A549 (cell line): ENCODE measurements at regions not wholly inside any gene's neighbourhood (a gene's known extent, or its start where the extent isn't known, plus 50 kb on each side); places are given as distances from the start of the nearest gene placed in this dataset.
A peak's percentile ranks its signal among the peaks of the same experiment; 100 is the strongest.

Source experiments
- ATAC-seq, 2 experiments: fragments of 200-7000 bp in 1 of 2; fragments of >200 bp in 1 of 2; cut with Nextera tagmentation in 1 of 2; cut with Tn5 transposase in 1 of 2; 3 replicates each; pipeline versions ENCODE4 v1.8.0 to v1.9.1; 2018 to 2020; ENCODE audit warnings: mild to moderate bottlenecking in 1 of 2, moderate library complexity in 1 of 2
- CTCF ChIA-PET: fragments of 300-600 bp; sonication (Branson Sonifier 250); formaldehyde crosslinking; extraction: SDS; loops from one replicate; lab custom pipeline; 2021; ENCODE audit warnings: antibody characterized with exemption, inconsistent platforms; lab: Yijun Ruan, JAX
- POLR2A ChIA-PET: fragments of 350-600 bp; formaldehyde crosslinking; extraction: SDS; loops from one replicate; lab custom pipeline; 2021; ENCODE audit warnings: antibody characterized with exemption, inconsistent platforms; lab: Yijun Ruan, JAX
- DNase-seq, 2 experiments: peaks; one replicate each; pipeline versions ENCODE4 v3.0.0 to v3.0.0-alpha.2; 2011 to 2016; ENCODE audit warnings: low read depth in 1 of 2, low spot score in 1 of 2
- FAIRE-seq: peaks from 2 replicates; lab custom pipeline; 2011; peaks lifted over from hg19 to GRCh38; lab: Jason Lieb, UNC
- H3K27ac ChIP-seq, 2 experiments: fragments of >200 bp; sonication (Bioruptor Twin); formaldehyde crosslinking; 3 replicates each; pipeline ENCODE4 v1.5.1; 2016 to 2017
- H3K4me1 ChIP-seq: fragments of >200 bp; sonication (Bioruptor Twin); formaldehyde crosslinking; 3 replicates; pipeline ENCODE4 v1.6.1; 2016
- H3K4me2 ChIP-seq: fragments of >200 bp; sonication (Bioruptor Twin); formaldehyde crosslinking; 3 replicates; pipeline ENCODE4 v1.6.1; 2016
- H3K4me3 ChIP-seq: fragments of >200 bp; sonication (Bioruptor Twin); formaldehyde crosslinking; 3 replicates; pipeline ENCODE4 v1.5.1; 2016
- H3K9me3 ChIP-seq: fragments of >200 bp; sonication (Bioruptor Twin); formaldehyde crosslinking; 3 replicates; pipeline ENCODE4 v1.6.1; 2016
- ATOH8 ChIP-seq: fragments of 250-450 bp; sonication (Bioruptor Pico); IDR thresholded peaks from 2 replicates; pipeline ENCODE4 v1.5.0; 2020; ENCODE audit warnings: low read depth, mild to moderate bottlenecking, moderate library complexity
- BCL3 ChIP-seq: fragments of >200 bp; sonication (Bioruptor Twin); formaldehyde crosslinking; IDR thresholded peaks from 3 replicates; pipeline ENCODE4 v1.6.1; 2016
- CBX2 ChIP-seq: fragments of 200-600 bp; sonication (generic); IDR thresholded peaks from 2 replicates; pipeline ENCODE4 v1.6.1; 2016; ENCODE audit warnings: low read depth, mild to moderate bottlenecking, borderline replicate concordance
- CEBPB ChIP-seq, 2 experiments: fragments of >200 bp in 1 of 2; sonication (Bioruptor Twin) in 1 of 2; formaldehyde crosslinking in 1 of 2; IDR thresholded peaks; 2 replicates each; pipeline ENCODE4 v1.6.1; 2012 to 2016
- CTCF ChIP-seq: fragments of >200 bp; sonication (Bioruptor Twin); formaldehyde crosslinking; IDR thresholded peaks from 3 replicates; pipeline ENCODE4 v1.5.1; 2016
- FOSB ChIP-seq: fragments of 250-450 bp; sonication (Bioruptor Pico); IDR thresholded peaks from 2 replicates; pipeline ENCODE4 v1.5.0; 2020; ENCODE audit warnings: mild to moderate bottlenecking, moderate library complexity
- FOXS1 ChIP-seq: fragments of 250-450 bp; sonication (Bioruptor Pico); IDR thresholded peaks from 2 replicates; pipeline ENCODE4 v1.5.0; 2020; ENCODE audit warnings: mild to moderate bottlenecking, moderate library complexity
- GATA3 ChIP-seq: IDR thresholded peaks from 2 replicates; pipeline ENCODE4 v1.6.1; 2012; ENCODE audit warnings: borderline replicate concordance
- HDAC2 ChIP-seq: fragments of 200-600 bp; sonication (generic); IDR thresholded peaks from 2 replicates; pipeline ENCODE4 v1.6.1; 2016
- HOXB13 ChIP-seq: fragments of 250-450 bp; sonication (Bioruptor Pico); IDR thresholded peaks from 2 replicates; pipeline ENCODE4 v1.5.0; 2020; ENCODE audit warnings: low read depth, mild to moderate bottlenecking, moderate library complexity
- JUNB ChIP-seq: fragments of >200 bp; sonication (Bioruptor Twin); formaldehyde crosslinking; IDR thresholded peaks from 2 replicates; pipeline ENCODE4 v1.6.1; 2016
- MAX ChIP-seq: IDR thresholded peaks from 2 replicates; pipeline ENCODE4 v1.6.1; 2012
- MYC ChIP-seq: IDR thresholded peaks from 2 replicates; pipeline ENCODE4 v1.6.1; 2012; ENCODE audit warnings: mild to moderate bottlenecking, inconsistent platforms, low read length, improper control_type of control experiment, borderline replicate concordance
- NPAS2 ChIP-seq: fragments of 250-450 bp; sonication (Bioruptor Pico); IDR thresholded peaks from 2 replicates; pipeline ENCODE4 v1.8.0; 2022; ENCODE audit warnings: mild to moderate bottlenecking, moderate library complexity, borderline replicate concordance
- PHF8 ChIP-seq: fragments of 200-600 bp; sonication (generic); IDR thresholded peaks from 2 replicates; pipeline ENCODE4 v1.6.1; 2016; ENCODE audit warnings: low read depth, mild to moderate bottlenecking, antibody characterized with exemption, moderate library complexity, borderline replicate concordance
- POLR2AphosphoS2 ChIP-seq: conservative IDR thresholded peaks from 2 replicates; pipeline ENCODE4 v1.6.1; 2012; ENCODE audit warnings: low read length, improper control_type of control experiment, inconsistent platforms
- RCOR1 ChIP-seq: fragments of 150-350 bp; IDR thresholded peaks from 2 replicates; pipeline ENCODE4 v1.6.1; 2014; ENCODE audit warnings: antibody characterized with exemption, low read length, low read depth
- RNF2 ChIP-seq: fragments of 200-600 bp; sonication (generic); IDR thresholded peaks from 2 replicates; pipeline ENCODE4 v1.6.1; 2016; ENCODE audit warnings: low read depth, mild to moderate bottlenecking, antibody characterized with exemption, moderate library complexity, borderline replicate concordance
- TP53 ChIP-seq: fragments of 250-450 bp; sonication (Bioruptor Pico); IDR thresholded peaks from 2 replicates; pipeline ENCODE4 v1.5.0; 2021; ENCODE audit warnings: mild to moderate bottlenecking, moderate library complexity
- WGBS: methylation state at CpG from one replicate; pipeline ENCODE4 v1.1.6; 2017; ENCODE audit errors: missing lambda C conversion rate; 5-methylcytosine and 5-hydroxymethylcytosine counted together

GRCh38 chr6:1524040-1524480 lies 85.7 kb upstream of the FOXC1 start (continued):
- TF ChIP-seq CTCF (peak; percentile 41; the same call in 2 of the 3 replicates), RNF2 (no peak), BCL3 (no peak), ATOH8 (CRISPR knock-in tag) (no peak), HDAC2 (no peak), MYC (peak; percentile 44; the same call in 1 of the 2 replicates), POLR2AphosphoS2 (no peak), MAX (peak; percentile 96)

GRCh38 chr6:1525364-1526038 lies 84.2 kb upstream of the FOXC1 start:
- DNase-seq (no peak), FAIRE-seq (no peak), ATAC-seq (no peak)
- POLR2A ChIA-PET = no interaction called here
- CTCF ChIA-PET = interaction anchor here (0.6 to 2.5 kb wide), 5 partner anchors 12 to 1093 kb away, joined by 3 to 12 read pairs (median 3); no protein-coding TSS in a partner anchor
- H3K9me3 ChIP-seq = no peaks in the 10 kb centered on the region
- WGBS = 77% methylated on average over 12 of the region's 14 CpGs
- H3K4me2 ChIP-seq = no peak overlapping the region
- no peak overlapping the region for H3K4me3 ChIP-seq
- H3K27ac ChIP-seq = no peak overlapping the region
- no peaks in the 10 kb centered on the region for H3K4me1 ChIP-seq
- no peak for TF ChIP-seq MYC
- TF ChIP-seq RCOR1 = no peak
- no peak for TF ChIP-seq GATA3
- TF ChIP-seq FOXS1 (CRISPR knock-in tag) = no peak
- TF ChIP-seq CBX2 = no peak
- no peak for TF ChIP-seq PHF8
- TF ChIP-seq JUNB = no peak
- TF ChIP-seq TP53 (CRISPR knock-in tag) = no peak
- TF ChIP-seq ATOH8 (CRISPR knock-in tag) = no peak
- no peak for TF ChIP-seq HOXB13 (CRISPR knock-in tag)
- no peak for TF ChIP-seq FOSB
- no peak for TF ChIP-seq CEBPB (IDR thresholded peaks at IDR 0.05)
- no peak for TF ChIP-seq NPAS2 (CRISPR knock-in tag)
- TF ChIP-seq, all 56 proteins: peak for 0
